Stimulated activated CD8-positive, alpha-beta memory T cell treated with anti-CD3 and anti-CD28 coated beads, Interleukin-15, amount 100 ng/mL, for 4 hours (primary cell): ENCODE measurements at regions not wholly inside any gene's neighbourhood (a gene's known extent, or its start where the extent isn't known, plus 50 kb on each side); places are given as distances from the start of the nearest gene placed in this dataset.
"Not testable (repeated sequence)": the region's sequence is repeated elsewhere in the genome, so short reads cannot be mapped to it uniquely, and the experiment has no call there.

Experiments used
- DNase-seq, 2 donors: peaks; one replicate each; pipeline ENCODE4 v3.0.0-alpha.2; 2020; ENCODE audit warnings: low read depth in 2 of 2

GRCh38 chr15:22200417-22200816 lies 120.1 kb downstream of the OR4M2 start:
- not testable (repeated sequence) for DNase-seq

GRCh38 chr15:22201993-22202659 lies 121.8 kb downstream of the OR4M2 start:
- not testable (repeated sequence) for DNase-seq

GRCh38 chr15:22203208-22203607 lies 122.9 kb downstream of the OR4M2 start:
- not testable (repeated sequence) for DNase-seq

GRCh38 chr15:22209086-22209485 lies 128.8 kb downstream of the OR4M2 start:
- not testable (repeated sequence) for DNase-seq

GRCh38 chr15:22222596-22222995 lies 142.3 kb downstream of the OR4M2 start:
- DNase-seq: not testable (repeated sequence)

GRCh38 chr15:22224241-22224671 lies 143.9 kb downstream of the OR4M2 start:
- no peak for DNase-seq

GRCh38 chr15:22224961-22225360 lies 144.6 kb downstream of the OR4M2 start:
- DNase-seq: not testable (repeated sequence)

GRCh38 chr15:22226034-22226790 lies 145.9 kb downstream of the OR4M2 start:
- DNase-seq: no peak

GRCh38 chr15:22227411-22228100 lies 147.2 kb downstream of the OR4M2 start:
- no peak for DNase-seq

GRCh38 chr15:22228101-22228762 lies 147.9 kb downstream of the OR4M2 start:
- DNase-seq: no peak

GRCh38 chr15:22229990-22230819 lies 149.9 kb downstream of the OR4M2 start:
- DNase-seq: no peak

GRCh38 chr15:22231603-22232002 lies 151.3 kb downstream of the OR4M2 start:
- no peak for DNase-seq

GRCh38 chr15:22232675-22233074 lies 152.3 kb downstream of the OR4M2 start:
- DNase-seq: no peak

- not testable (repeated sequence) for DNase-seq
These were observed 155.1 kb downstream of the OR4M2 start for GRCh38 chr15:22235261-22235930.

GRCh38 chr15:22236469-22236868 lies 156.1 kb downstream of the OR4M2 start:
- DNase-seq: no peak

- DNase-seq: no peak
These were observed 157.6 kb downstream of the OR4M2 start for GRCh38 chr15:22237891-22238275.

GRCh38 chr15:22238276-22238958 lies 158.1 kb downstream of the OR4M2 start:
- DNase-seq: not testable (repeated sequence)

- DNase-seq: not testable (repeated sequence)
These were observed 158.9 kb downstream of the OR4M2 start for GRCh38 chr15:22238959-22239805.

- DNase-seq: no peak
These were observed 159.5 kb downstream of the OR4M2 start for GRCh38 chr15:22239806-22240180.
